ENCODE measurements at regions not wholly inside any gene's neighbourhood (a gene's known extent, or its start where the extent isn't known, plus 50 kb on each side); places are given as distances from the start of the nearest gene placed in this dataset.
"Not testable (repeated sequence)": the region's sequence is repeated elsewhere in the genome, so short reads cannot be mapped to it uniquely, and the experiment has no call there.

- in situ Hi-C loops (cut with HindIII; ENCODE audit: low sequenced_read_pairs) = no loop called here
These were observed 117.5 kb upstream of the MEIS1 start for GRCh38 chr2:66317268-66317890.

DNA sequence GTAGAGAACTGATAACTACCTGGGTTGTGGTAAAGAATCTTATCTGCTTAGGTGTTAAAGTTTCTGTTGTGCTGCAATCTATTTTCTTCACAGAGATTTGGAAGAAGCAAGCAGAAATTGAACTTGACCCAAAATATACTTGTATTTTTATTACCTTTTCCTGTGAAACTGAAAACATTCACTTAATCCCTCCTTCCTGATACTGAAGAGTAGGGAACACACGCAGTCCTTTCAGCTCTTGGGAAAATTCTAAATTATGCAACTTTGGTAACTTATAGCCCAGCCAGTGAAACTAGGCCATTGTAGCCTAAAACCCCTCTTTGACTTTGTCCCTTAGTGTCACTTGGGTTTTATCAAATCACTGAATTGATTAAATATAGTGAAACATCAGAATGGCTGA is 128.4 kb upstream of the MEIS1 start:
- in situ Hi-C loops (cut with HindIII; ENCODE audit: low sequenced_read_pairs) = no loop called here

DNA sequence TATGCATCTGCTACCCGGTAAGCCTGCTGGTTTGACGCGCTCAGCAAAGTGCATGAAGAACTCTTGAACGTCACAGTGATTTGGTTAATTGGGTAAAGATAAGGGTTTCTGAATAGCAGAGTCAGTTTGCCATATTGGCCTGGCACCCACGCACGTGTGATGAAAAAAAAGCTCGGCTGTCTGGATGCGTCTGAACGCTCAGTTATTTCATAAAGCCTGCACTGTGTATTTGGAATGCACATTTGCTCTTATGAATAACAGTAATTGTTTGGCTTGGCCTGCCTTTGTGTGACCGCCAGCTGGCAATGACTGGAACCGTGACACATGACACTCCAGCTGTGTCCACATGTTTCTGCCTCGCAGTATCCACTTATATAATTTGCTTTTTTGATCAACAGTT is 129.2 kb upstream of the MEIS1 start:
- in situ Hi-C loops (cut with HindIII; ENCODE audit: low sequenced_read_pairs) = no loop called here

DNA sequence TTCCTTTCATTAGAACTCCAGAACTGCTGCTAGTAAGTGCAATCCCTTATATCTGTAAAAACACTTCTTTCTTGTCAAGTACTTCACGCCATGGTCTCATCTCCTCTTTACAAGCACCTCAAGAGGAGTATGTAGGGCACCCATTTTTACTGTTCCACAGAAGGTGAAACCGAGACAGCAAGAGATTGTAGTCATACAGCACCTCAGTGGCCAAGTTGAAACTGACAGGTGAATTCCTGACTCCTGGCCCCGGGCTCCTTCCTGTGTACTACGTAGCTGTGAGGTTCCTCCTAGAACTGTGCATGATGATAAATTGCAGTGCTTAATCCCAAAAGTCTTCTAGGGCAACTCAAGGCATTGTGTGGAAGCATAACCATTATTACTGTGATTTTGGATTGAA is 131.5 kb upstream of the MEIS1 start:
- in situ Hi-C loops (cut with HindIII; ENCODE audit: low sequenced_read_pairs) = no loop called here

DNA sequence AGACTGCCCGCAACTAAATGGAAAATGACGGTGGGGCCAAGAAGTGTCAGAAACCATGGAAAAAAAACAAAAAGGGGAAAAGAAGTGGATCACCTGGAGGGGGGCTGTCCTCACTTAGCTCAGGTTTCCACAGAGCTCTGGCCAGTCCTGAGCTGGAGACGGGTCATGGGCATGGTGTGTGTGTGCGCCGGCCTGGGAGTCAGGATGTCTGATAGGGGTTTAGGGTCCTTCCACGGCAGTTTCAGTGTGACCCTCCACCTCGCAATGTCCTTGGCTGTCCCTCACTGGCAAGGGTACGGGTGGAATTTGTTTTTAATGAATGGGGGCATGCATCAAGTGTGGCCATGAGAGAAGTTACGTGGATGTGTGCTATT is 133.2 kb upstream of the MEIS1 start:
- in situ Hi-C loops (cut with HindIII; ENCODE audit: low sequenced_read_pairs) = no loop called here

- in situ Hi-C loops (cut with HindIII; ENCODE audit: low sequenced_read_pairs) = no loop called here
These were observed 133.7 kb upstream of the MEIS1 start for GRCh38 chr2:66301022-66301766.

DNA sequence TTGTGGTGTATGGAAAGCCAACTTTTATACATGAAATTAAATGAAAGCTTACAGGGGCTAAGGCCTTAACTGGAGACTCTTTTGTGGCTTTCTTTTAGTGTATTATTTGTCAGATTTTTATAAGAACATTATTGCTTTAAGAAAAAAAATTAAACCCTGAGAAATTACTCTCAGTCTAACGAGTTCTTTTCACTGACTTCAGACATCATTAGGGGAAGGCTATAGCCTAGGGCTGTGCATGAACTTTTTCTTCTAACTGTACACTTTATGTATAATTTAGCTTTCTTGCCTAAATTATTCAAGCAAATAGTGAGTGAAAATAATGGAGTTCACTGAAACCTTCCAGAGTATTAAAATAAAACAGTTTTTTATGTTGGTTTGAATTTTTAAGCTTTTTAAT is 151.1 kb upstream of the MEIS1 start:
- in situ Hi-C loops (cut with HindIII; ENCODE audit: low sequenced_read_pairs) = no loop called here

DNA sequence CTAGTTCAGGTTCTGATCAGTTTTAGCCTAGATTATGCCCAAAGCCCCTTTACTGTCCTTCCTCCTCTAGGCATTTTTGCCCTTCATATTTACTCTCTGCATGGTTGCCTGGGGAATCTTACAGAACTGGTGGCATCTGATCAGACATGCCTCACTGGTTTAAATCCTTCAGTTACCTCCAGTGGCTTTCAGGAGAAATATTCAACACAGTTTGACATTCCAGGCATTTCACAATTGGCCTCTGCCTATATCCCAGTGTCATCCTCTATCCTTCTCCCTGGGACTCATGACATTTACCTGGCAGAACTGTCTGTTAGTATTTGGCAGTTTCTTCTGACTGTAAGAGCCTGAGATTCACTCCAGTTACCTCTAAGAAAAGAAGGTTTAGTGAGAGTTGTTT is 152.9 kb upstream of the MEIS1 start:
- in situ Hi-C loops (cut with HindIII; ENCODE audit: low sequenced_read_pairs) = no loop called here

- in situ Hi-C loops (cut with HindIII; ENCODE audit: low sequenced_read_pairs) = no loop called here
These were observed 155.9 kb upstream of the MEIS1 start for GRCh38 chr2:66279024-66279423.

GRCh38 chr2:66275984-66276383 is 158.9 kb upstream of the MEIS1 start:
- in situ Hi-C loops (cut with HindIII; ENCODE audit: low sequenced_read_pairs) = no loop called here

DNA sequence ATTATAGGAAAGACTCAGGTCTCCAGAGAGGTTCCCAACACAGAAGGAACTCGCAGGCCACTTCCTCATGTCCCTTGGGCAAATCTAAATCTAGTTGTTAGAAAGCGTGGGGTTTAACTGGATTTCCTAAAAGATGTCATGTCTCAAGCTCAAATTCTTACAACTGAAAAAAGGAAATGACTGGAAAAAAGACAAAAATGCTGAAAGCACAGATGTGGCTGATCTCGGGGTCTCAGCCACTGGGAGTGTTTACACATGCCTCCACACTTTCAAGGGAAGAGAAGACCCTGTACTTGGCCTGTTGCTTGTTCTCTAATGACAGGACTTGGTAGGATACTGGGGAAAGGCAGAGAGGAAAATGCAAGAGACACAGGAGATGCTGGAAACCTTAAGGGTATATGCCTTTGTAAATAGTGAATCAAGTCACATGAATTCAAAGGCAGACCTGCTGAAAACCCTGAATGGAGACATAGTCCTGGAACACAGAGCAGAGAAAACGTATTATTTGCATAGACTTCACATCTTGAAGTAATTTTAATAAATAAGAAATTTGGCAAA is 160.9 kb upstream of the MEIS1 start:
- in situ Hi-C loops (cut with HindIII; ENCODE audit: low sequenced_read_pairs) = no loop called here

DNA sequence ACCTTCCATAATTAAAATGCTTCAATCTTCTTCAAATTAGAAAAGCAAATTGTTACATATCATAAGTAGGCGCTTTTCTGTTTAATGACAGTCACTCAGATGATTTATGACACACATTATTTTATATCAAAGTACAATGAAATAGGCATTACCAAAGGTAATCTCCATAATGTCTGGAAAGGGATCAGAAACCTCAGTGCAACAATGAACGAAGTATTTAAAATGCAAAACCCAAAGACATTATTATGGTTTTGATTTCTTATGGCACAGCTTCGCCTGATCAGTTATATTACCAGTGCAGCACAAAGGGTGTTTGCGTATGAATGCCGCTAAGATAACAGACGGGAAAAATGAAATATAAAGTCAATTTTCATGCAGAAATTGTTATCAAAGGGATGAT is 162.2 kb upstream of the MEIS1 start:
- in situ Hi-C loops (cut with HindIII; ENCODE audit: low sequenced_read_pairs) = no loop called here

GRCh38 chr2:66271777-66272176 is 163.1 kb upstream of the MEIS1 start:
- in situ Hi-C loops (cut with HindIII; ENCODE audit: low sequenced_read_pairs) = no loop called here

- in situ Hi-C loops (cut with HindIII; ENCODE audit: low sequenced_read_pairs) = no loop called here
These were observed 164.7 kb upstream of the MEIS1 start for GRCh38 chr2:66270247-66270646.

DNA sequence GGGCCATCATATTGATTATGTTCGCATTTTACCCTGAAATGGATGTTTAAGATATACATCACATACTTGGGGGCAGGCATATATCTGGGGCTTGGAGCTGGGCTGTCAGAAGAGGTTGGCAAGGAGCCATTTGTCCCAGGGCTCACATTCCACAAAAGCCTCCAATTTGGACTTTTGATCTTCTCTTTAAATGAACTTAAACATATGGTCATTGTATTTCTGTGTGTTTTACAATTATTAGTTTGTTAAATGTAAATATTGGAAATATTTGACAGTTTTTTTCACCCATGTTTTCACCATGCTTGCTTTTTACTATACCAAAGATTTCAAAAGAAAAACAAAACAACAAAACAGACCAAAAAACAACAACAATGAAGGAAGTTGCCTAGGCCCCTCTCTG is 165.8 kb upstream of the MEIS1 start:
- in situ Hi-C loops (cut with HindIII; ENCODE audit: low sequenced_read_pairs) = no loop called here

- in situ Hi-C loops (cut with HindIII; ENCODE audit: low sequenced_read_pairs) = no loop called here
These were observed 166.2 kb upstream of the MEIS1 start for GRCh38 chr2:66268756-66269155.

DNA sequence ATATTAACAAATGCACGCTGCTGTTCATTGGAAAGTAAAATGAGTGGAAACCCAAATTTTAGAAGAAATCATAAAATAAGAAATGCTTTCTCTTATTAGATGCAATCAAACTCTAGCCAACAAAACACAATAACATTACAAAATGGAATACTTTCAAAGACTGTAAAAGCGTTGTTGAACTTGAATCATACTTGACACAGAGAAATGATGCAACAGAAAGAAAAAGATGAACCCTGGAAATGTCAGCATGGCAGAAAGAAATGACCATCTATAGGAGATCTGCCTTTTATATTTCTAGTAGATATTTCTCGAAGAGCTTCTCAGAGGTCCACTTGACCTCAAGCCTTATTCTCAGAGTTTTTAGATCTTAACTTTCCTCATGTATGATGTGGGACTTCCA is 170.6 kb upstream of the MEIS1 start:
- in situ Hi-C loops (cut with HindIII; ENCODE audit: low sequenced_read_pairs) = no loop called here

DNA sequence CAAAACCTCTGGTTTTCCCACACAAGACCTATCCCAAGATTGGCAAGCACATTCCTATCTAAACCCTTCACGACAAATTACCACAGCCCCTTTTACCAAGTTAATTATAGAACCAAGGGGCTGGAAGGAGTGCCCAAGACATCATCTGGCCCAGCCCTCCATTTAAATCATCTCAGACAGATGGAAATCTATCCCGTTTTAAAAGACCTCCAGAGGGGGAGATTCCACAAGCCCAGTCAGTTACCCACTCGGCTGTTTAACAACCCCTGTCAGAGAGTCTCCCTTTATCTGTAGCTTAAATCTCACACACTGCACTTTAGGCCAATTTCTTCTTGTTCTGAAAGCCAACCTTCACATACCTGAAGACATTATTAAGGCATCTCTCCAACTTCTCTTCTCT is 179.1 kb upstream of the MEIS1 start:
- in situ Hi-C loops (cut with HindIII; ENCODE audit: low sequenced_read_pairs) = no loop called here

DNA sequence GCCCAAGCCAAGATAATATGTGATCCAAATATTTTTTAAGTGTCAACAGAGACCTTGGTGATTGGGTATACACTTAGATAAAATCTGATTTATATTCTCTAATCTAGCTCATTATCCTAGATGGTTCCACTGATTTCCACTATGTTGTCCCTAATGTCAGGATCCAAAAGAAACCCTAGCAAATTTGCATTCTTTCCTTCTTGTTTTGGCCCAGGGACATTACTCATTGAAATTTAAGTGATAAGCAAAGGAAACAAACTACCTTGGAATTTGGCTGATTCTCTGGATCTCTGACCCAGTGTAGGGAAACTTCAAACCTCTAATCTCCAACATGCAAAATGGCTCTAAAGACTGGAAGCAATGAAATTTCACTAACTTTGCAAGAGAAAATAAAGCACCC is 179.8 kb upstream of the MEIS1 start:
- in situ Hi-C loops (cut with HindIII; ENCODE audit: low sequenced_read_pairs) = no loop called here

DNA sequence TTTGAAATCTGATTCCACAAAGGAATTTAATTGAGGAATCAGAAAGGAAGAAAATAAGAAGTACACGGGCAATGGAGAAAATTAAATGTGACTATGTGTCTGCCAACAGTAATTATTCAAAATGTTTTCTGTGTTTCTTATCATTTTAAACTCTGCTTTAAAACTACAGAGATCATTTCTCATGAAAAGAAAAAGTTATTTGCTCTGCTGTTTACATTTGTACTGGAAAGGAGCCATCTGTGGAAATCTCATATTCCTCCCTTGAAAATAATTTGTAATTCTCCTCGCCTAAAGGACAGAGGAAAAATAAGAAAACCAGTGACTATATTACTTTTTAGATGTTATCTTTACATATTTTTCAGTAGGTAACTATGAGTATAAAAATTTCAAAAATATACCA is 181.9 kb upstream of the MEIS1 start:
- in situ Hi-C loops (cut with HindIII; ENCODE audit: low sequenced_read_pairs) = no loop called here

DNA sequence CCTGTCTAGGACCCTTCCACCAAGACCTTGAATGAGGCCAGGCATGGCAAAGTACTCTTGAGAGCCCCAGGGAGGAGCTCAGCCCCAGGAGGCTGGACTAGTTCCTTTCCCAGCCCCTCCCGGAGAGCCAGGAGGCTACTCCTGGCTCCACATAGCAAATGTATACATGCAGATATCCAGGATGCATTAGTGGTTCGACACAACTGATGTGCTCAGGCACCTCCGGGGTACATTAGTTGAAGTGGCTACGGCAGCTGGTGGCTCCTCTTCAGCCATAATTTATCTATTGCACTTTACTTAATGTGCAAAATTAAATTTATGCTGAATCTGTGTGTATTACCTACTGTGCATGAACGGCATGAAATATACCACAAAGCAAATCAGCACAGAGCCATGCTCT is 182.8 kb upstream of the MEIS1 start:
- in situ Hi-C loops (cut with HindIII; ENCODE audit: low sequenced_read_pairs) = no loop called here

DNA sequence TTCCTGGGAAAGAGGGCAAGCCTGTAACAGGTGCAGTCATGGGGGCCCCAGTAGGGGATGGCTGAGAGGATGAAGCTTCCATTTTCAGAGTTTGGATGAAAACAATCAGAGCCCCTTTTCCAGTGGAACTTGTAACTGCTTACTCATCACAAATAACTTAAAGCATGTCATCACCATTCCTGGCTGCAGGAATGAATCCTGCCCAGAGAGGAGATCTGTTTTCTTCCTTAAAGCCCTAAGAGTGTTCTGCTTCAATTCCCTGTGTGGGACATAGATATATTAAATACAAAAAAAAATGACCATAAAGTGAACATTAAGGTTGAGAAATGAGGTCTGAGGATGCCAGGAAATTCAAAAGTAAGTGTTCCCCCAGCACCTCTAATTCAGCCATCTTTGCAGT is 183.4 kb upstream of the MEIS1 start:
- in situ Hi-C loops (cut with HindIII; ENCODE audit: low sequenced_read_pairs) = no loop called here

GRCh38 chr2:66249089-66249488 is 185.8 kb upstream of the MEIS1 start:
- in situ Hi-C loops (cut with HindIII; ENCODE audit: low sequenced_read_pairs) = not testable (repeated sequence)

Measured in DLD1 (cell line).